K562 (cell line): ENCODE measurements at regions not wholly inside any gene's neighbourhood (a gene's known extent, or its start where the extent isn't known, plus 50 kb on each side); places are given as distances from the start of the nearest gene placed in this dataset.

Experiments used
- ATAC-seq: fragments of 200-7000 bp; cut with Tn5 transposase; 3 replicates; pipeline ENCODE4 v1.9.1; 2020; ENCODE audit warnings: moderate library complexity
- BruUV-seq: library from RNA; stranded (reverse); fragments of 400-500 nt; replicated peaks from 2 replicates; lab custom pipeline; 2021; lab: Mats Ljungman, UMichigan
- CTCF ChIA-PET: fragments of 300-600 bp; formaldehyde crosslinking; extraction: SDS; loops from one replicate; lab custom pipeline; 2021; ENCODE audit warnings: low intra/inter-chr PET ratio; lab: Yijun Ruan, JAX
- POLR2A ChIA-PET: fragments of 300-600, 350-650 bp; sonication (Branson Sonifier 250); formaldehyde crosslinking; extraction: SDS; loops from one replicate; lab custom pipeline; 2021; ENCODE audit warnings: antibody characterized with exemption, inconsistent platforms; lab: Yijun Ruan, JAX
- DNase-seq, 4 experiments: peaks; one replicate each; pipeline versions ENCODE4 v3.0.0 to v3.0.0-alpha.2; 2011 to 2018; ENCODE audit warnings: low spot score in 3 of 4, mixed read lengths in 3 of 4; ENCODE audit errors: extremely low read depth in 1 of 4
- FAIRE-seq: peaks from 2 replicates; lab custom pipeline; 2011; peaks lifted over from hg19 to GRCh38; lab: Jason Lieb, UNC
- H2AFZ ChIP-seq: 2 replicates; pipeline ENCODE4 v1.6.0; 2011; ENCODE audit warnings: low read depth, low read length, control low read depth, inconsistent platforms
- H3K27ac ChIP-seq: fragments of 200-600 bp; 3 replicates; pipeline ENCODE4 v1.8.0; 2011; ENCODE audit warnings: low read depth, mild to moderate bottlenecking, control low read depth, inconsistent platforms, low read length, moderate library complexity, mixed read lengths; ENCODE audit errors: extremely low read depth
- H3K27me3 ChIP-seq, 2 experiments: fragments of 300-600 bp in 1 of 2; 2 replicates in 1 of 2; 3 replicates in 1 of 2; pipeline versions ENCODE4 v1.6.0 to v1.8.0; 2011; ENCODE audit warnings: inconsistent platforms in 2 of 2, low read length in 2 of 2, mild to moderate bottlenecking in 1 of 2, mixed read lengths in 1 of 2, moderate library complexity in 1 of 2; ENCODE audit not compliant: control insufficient read depth in 2 of 2, insufficient read depth in 2 of 2
- H3K36me3 ChIP-seq: fragments of 300-600 bp; 3 replicates; pipeline ENCODE4 v1.8.0; 2011; ENCODE audit warnings: mild to moderate bottlenecking, low read length, inconsistent platforms; ENCODE audit not compliant: control insufficient read depth, insufficient read depth
- H3K4me1 ChIP-seq, 2 experiments: fragments of 200-600 bp in 1 of 2; replicated peaks in 1 of 2; 2 replicates in 1 of 2; 3 replicates in 1 of 2; pipeline versions ENCODE4 v1.5.1 to v1.8.0; 2011; ENCODE audit warnings: inconsistent platforms in 2 of 2, low read length in 2 of 2, mild to moderate bottlenecking in 1 of 2, mixed read lengths in 1 of 2, moderate library complexity in 1 of 2; ENCODE audit not compliant: control insufficient read depth in 2 of 2, insufficient read depth in 2 of 2
- H3K4me2 ChIP-seq: 2 replicates; pipeline ENCODE4 v1.6.1; 2011; ENCODE audit warnings: low read length, control low read depth, inconsistent platforms, mixed read lengths; ENCODE audit not compliant: insufficient read depth
- H3K4me3 ChIP-seq: fragments of 200-600 bp; sonication (generic), shearing (Covaris generic); 2 replicates; pipeline ENCODE4 v1.5.1; 2016; ENCODE audit warnings: control low read depth, inconsistent platforms
- H3K79me2 ChIP-seq: fragments of 200-600 bp; 3 replicates; pipeline ENCODE4 v1.8.0; 2011; ENCODE audit warnings: low read length, inconsistent platforms; ENCODE audit not compliant: control insufficient read depth, insufficient read depth
- H3K9ac ChIP-seq, 2 experiments: 2 replicates each; pipeline versions ENCODE4 v1.6.0 to v1.6.1; 2011; ENCODE audit warnings: low read depth in 2 of 2, low read length in 2 of 2, control low read depth in 1 of 2, inconsistent platforms in 1 of 2, mild to moderate bottlenecking in 1 of 2, mixed read lengths in 1 of 2; ENCODE audit not compliant: insufficient read depth in 1 of 2
- H3K9me1 ChIP-seq: one replicate; pipeline ENCODE4 v1.6.0; 2011; ENCODE audit warnings: inconsistent platforms, mild to moderate bottlenecking, low read length, moderate library complexity; ENCODE audit not compliant: control insufficient read depth, insufficient read depth
- H3K9me3 ChIP-seq: replicated peaks from 2 replicates; pipeline ENCODE4 v1.5.1; 2011; ENCODE audit warnings: low read depth, low read length, inconsistent platforms; ENCODE audit not compliant: control insufficient read depth, insufficient read depth
- H4K20me1 ChIP-seq: replicated peaks from 2 replicates; pipeline ENCODE4 v1.6.1; 2011; ENCODE audit warnings: low read length, inconsistent platforms, mixed read lengths; ENCODE audit not compliant: control insufficient read depth, insufficient read depth
- ARHGAP35 ChIP-seq: fragments of 450-650 bp; IDR thresholded peaks from 2 replicates; pipeline ENCODE4 v1.6.1; 2018; ENCODE audit not compliant: partially characterized antibody
- ELF2 ChIP-seq: fragments of 250-450 bp; sonication (Bioruptor Pico); IDR thresholded peaks from 2 replicates; pipeline ENCODE4 v1.5.0; 2021; ENCODE audit warnings: mild to moderate bottlenecking
- FOXK1 ChIP-seq: sonication (generic); formaldehyde crosslinking; IDR thresholded peaks from 2 replicates; pipeline ENCODE4 v1.8.0; 2022; ENCODE audit warnings: missing genetic modification reagents, mild to moderate bottlenecking, borderline replicate concordance
- GABPA ChIP-seq: fragments of 200-800 bp; sonication (Bioruptor generic); conservative IDR thresholded peaks from 2 replicates; pipeline ENCODE4 v1.6.1; 2016; ENCODE audit warnings: low read depth, missing genetic modification characterization, missing compliant biosample characterization
- PURB ChIP-seq: sonication (generic); formaldehyde crosslinking; IDR thresholded peaks from 2 replicates; pipeline ENCODE4 v1.9.0; 2021; ENCODE audit warnings: low read depth, mild to moderate bottlenecking, missing genetic modification reagents
- TCF15 ChIP-seq: fragments of 250-450 bp; sonication (Bioruptor Pico); IDR thresholded peaks from 2 replicates; pipeline ENCODE4 v1.8.0; 2022; ENCODE audit warnings: moderate library complexity, mild to moderate bottlenecking, inconsistent platforms
- ZNF282 ChIP-seq: sonication (generic); formaldehyde crosslinking; IDR thresholded peaks from 2 replicates; pipeline ENCODE4 v1.8.1; 2023; ENCODE audit warnings: missing genetic modification reagents
- ZNF398 ChIP-seq: fragments of 250-450 bp; sonication (Bioruptor Pico); IDR thresholded peaks from 2 replicates; pipeline ENCODE4 v1.8.0; 2021; ENCODE audit warnings: moderate library complexity, mild to moderate bottlenecking, inconsistent platforms
- WGBS: fragments of 100-300 bp; shearing (Covaris generic); methylation state at CpG from one replicate; pipeline ENCODE4 v1.1.6; 2016; ENCODE audit warnings: low coverage, mixed read lengths; ENCODE audit not compliant: insufficient coverage; ENCODE audit errors: missing lambda C conversion rate; 5-methylcytosine and 5-hydroxymethylcytosine counted together
- in situ Hi-C: fragments of 300-500 bp; cut with MboI; formaldehyde crosslinking; loops from 4 replicates; pipeline ENCODE4 v1.15.0; 2018; ENCODE audit warnings: inconsistent platforms, mixed read lengths
- intact Hi-C: fragments of 100-400 bp; cut with micrococcal nuclease; formaldehyde crosslinking; loops from 2 replicates; pipeline ENCODE4 v1.14.2; 2022
- TF ChIP-seq, protein P1 (sequence below): fragments of 450-650 bp; IDR thresholded peaks from 2 replicates; pipeline ENCODE4 v1.6.1; 2016; ENCODE audit warnings: mild to moderate bottlenecking

DNA sequence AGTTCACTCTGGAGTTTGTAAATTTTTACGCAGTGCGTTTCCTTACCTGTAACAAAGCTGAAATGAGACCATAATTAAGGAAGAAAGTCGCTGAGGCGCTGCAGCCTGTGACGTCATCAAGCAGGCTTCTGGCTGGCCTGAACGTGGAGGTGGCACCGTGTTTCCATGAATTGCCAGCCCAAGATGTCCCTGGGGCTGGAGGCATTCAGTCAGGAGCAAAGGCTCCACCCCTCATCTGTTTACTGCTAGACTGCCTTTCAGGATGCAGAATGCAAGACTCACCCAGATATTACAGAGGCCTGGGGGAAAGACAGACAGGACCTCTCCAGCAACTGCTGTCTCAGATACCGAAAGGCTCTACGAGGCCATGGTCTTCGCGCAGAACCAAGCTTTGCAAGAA is 424.6 kb downstream of the TSHZ3 start (continued):
- TF ChIP-seq, protein P1, sequence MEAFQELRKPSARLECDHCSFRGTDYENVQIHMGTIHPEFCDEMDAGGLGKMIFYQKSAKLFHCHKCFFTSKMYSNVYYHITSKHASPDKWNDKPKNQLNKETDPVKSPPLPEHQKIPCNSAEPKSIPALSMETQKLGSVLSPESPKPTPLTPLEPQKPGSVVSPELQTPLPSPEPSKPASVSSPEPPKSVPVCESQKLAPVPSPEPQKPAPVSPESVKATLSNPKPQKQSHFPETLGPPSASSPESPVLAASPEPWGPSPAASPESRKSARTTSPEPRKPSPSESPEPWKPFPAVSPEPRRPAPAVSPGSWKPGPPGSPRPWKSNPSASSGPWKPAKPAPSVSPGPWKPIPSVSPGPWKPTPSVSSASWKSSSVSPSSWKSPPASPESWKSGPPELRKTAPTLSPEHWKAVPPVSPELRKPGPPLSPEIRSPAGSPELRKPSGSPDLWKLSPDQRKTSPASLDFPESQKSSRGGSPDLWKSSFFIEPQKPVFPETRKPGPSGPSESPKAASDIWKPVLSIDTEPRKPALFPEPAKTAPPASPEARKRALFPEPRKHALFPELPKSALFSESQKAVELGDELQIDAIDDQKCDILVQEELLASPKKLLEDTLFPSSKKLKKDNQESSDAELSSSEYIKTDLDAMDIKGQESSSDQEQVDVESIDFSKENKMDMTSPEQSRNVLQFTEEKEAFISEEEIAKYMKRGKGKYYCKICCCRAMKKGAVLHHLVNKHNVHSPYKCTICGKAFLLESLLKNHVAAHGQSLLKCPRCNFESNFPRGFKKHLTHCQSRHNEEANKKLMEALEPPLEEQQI = no peak

DNA sequence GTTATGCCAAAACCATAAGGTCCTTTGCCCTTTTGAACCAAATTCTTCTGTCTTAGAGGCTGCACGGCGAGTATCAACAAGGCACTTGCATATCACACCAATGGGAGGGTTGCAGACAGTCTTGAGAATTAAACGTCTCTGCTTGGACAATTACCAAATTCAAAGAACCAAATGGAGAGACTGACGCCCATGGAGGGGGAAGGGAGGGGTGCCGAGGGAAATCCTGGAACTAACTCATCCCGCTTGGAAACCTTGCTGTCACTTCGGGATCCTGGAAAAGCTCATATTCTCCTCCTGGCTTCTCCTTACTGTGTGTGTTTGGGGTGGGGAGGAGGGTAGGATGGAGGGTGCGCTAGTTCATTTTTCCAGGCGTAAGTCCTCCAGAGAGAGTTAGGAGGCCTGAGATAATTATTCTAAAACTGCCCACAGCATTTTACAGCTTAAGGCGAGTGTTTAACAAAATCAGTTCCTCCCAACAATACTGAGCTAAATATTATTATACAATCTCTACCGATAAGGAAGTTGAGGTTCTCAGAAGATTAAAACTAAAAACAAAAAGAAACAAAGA is 425.1 kb downstream of the TSHZ3 start:
- CTCF ChIA-PET = no interaction called here
- WGBS = 0% methylated on average over 11 of the region's 11 CpGs
- Histone ChIP-seq H3K9me1 (no peaks in the 10 kb centered on the region), H3K79me2 (no peaks in the 10 kb centered on the region), H3K4me1 (no peaks in the 10 kb centered on the region; a peak in 1 of 5 replicates), H3K9me3 (no peaks in the 10 kb centered on the region)
- intact Hi-C loops = no loop called here
- no peak for FAIRE-seq
- TF ChIP-seq FOXK1 = no peak
- TF ChIP-seq ZNF282 (CRISPR knock-in tag) = no peak
- no peak for TF ChIP-seq ARHGAP35
- TF ChIP-seq GABPA (tag) = no peak
- no peak for TF ChIP-seq ZNF398 (CRISPR knock-in tag)
- TF ChIP-seq TCF15 = no peak
- TF ChIP-seq PURB (CRISPR knock-in tag) = no peak
- TF ChIP-seq ELF2 = no peak
- TF ChIP-seq, all 486 proteins: peak for 0
- in situ Hi-C loops = no loop called here
- POLR2A ChIA-PET = interaction anchor here (0.7 kb wide), 1 partner anchor 150 kb away, joined by 3 read pairs; no protein-coding TSS in a partner anchor
- Histone ChIP-seq H3K9ac (no peak overlapping the region), H3K27me3 (peaks cover 0 to 1% of the 10 kb centered on the region in 2 experiments; a peak in 1 of 5 replicates), H4K20me1 (no peaks in the 10 kb centered on the region; the same call in 1 of the 2 replicates), H3K4me2 (no peak overlapping the region), H2AFZ (no peak overlapping the region), H3K36me3 (no peaks in the 10 kb centered on the region), H3K4me3 (no peak overlapping the region), H3K27ac (no peak overlapping the region)
- BruUV-seq = no TSS peak
- DNase-seq = no peak
- ATAC-seq = no peak
